ENCODE measurements at regions not wholly inside any gene's neighbourhood (a gene's known extent, or its start where the extent isn't known, plus 50 kb on each side); places are given as distances from the start of the nearest gene placed in this dataset.

DNA sequence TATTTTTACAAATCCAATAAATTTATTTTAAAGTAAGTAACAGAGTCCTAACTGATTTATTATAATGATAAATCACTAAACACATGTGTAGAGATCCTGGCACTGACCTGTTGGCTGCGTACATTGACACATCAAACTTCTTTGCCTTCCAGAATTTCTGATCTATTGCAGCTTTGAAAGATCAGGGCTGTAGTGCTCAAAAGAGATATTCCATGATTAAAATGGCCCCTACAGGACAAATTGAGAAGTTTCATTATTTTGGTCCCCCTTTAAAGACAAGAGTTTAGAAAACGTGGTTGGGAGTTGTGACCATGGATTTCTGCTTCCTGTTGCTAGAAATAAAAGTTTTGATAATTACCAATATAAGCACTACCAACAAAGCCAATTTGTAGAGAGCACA lies 87.7 kb upstream of the PDK4 start:
- TF ChIP-seq GATA1 (IDR thresholded peaks at IDR 0.05; ENCODE audit: low read depth, low read length) (no peak), POLR2A (IDR thresholded peaks at IDR 0.05; ENCODE audit: low read length) (no peak)
- peak; percentile 14 to 50 for DNase-seq

GRCh38 chr7:95682913-95683312 lies 86.6 kb upstream of the PDK4 start:
- DNase-seq, result no peak

DNA sequence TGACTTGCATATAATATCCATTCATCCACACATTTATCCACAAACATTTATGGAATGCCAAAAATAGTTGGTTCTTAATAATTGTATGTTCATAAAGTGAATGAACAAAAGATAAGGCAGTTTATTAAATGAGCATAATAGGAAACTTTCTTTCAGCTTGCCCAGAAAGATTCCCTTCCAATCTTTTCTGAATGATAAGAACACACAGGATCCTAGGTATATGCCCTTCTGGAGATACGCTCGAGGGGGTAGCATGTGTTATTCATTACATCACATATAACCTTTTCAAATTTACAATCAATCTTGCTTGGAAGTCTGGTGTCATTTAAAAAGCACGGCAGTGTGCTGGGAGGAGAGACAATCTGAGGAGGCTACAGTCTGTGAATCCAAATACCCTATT lies 80.4 kb upstream of the PDK4 start:
- no peak for DNase-seq
- TF ChIP-seq GATA1 (IDR thresholded peaks at IDR 0.05; ENCODE audit: low read depth, low read length), result no peak
- no peak for TF ChIP-seq POLR2A (IDR thresholded peaks at IDR 0.05; ENCODE audit: low read length)

More at GRCh38 chr7:95682913-95683312, 86.6 kb upstream of the PDK4 start:
- TF ChIP-seq GATA1 (IDR thresholded peaks at IDR 0.05; ENCODE audit: low read depth, low read length), result no peak
- TF ChIP-seq POLR2A (IDR thresholded peaks at IDR 0.05; ENCODE audit: low read length), result no peak

DNA sequence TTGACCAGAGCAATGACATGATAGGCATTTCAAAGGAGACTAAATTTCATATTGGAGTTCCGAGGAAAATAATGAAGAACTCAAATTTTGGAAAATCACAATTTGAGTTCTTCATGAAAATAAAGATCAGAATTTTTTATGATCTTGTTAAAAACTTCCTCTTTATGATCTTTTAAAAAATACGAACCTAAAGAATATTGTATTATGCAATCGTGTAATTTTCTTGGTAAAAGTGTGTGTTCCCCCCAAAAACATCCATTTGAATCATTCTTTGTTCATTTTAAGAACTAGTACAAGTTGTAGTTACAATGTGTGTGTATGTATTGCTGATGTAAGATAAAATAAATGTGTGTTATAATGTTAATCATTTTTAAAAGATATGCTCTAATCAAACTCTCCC lies 79.3 kb upstream of the PDK4 start:
- no peak for TF ChIP-seq POLR2A (IDR thresholded peaks at IDR 0.05; ENCODE audit: low read length)
- no peak for TF ChIP-seq GATA1 (IDR thresholded peaks at IDR 0.05; ENCODE audit: low read depth, low read length)
- no peak for DNase-seq

DNA sequence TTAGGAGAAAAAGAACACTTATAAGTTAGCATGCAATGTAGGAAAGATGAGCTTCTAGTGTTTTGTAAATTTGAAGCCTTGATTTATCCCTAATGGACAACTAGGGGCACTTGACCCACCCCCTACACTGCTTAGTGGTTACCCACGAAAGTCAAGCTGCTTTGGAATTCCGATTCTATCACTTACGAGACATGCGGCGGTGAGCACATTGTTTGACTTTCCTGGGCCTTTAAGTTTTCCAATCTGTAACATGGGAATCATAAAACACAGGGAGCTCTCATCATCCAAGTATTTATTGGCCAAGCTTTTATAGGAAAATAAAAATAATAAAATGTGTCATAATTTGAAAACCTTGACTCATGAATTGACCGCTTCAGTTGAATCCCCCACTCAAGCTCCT lies 78.7 kb upstream of the PDK4 start:
- DNase-seq, result no peak
- no peak for TF ChIP-seq POLR2A (IDR thresholded peaks at IDR 0.05; ENCODE audit: low read length)
- no peak for TF ChIP-seq GATA1 (IDR thresholded peaks at IDR 0.05; ENCODE audit: low read depth, low read length)

- no peak for TF ChIP-seq GATA1 (IDR thresholded peaks at IDR 0.05; ENCODE audit: low read depth, low read length)
- no peak for TF ChIP-seq POLR2A (IDR thresholded peaks at IDR 0.05; ENCODE audit: low read length)
- no peak for DNase-seq
Measured at GRCh38 chr7:95674101-95674500, 77.8 kb upstream of the PDK4 start.

DNA sequence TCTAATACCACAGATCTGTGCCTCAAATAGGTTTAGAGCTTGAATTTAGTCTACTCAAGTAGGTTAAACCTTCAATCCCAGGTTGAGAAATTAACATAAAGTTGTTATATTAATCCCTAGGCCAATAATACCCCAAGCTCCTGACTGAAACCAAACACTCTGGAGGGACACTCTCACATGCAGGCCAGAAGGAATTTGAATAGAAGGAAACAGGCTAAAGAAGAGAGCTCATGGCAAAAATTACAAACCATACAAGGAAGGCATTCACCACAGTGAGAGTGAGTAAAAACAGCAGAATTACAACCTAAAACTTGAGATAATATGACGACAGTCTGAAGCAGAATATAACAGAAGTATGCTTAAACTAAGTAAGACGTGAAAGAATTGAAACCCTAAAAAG lies 76.1 kb upstream of the PDK4 start:
- no peak for TF ChIP-seq POLR2A (IDR thresholded peaks at IDR 0.05; ENCODE audit: low read length)
- TF ChIP-seq GATA1 (IDR thresholded peaks at IDR 0.05; ENCODE audit: low read depth, low read length), result no peak
- no peak for DNase-seq

DNA sequence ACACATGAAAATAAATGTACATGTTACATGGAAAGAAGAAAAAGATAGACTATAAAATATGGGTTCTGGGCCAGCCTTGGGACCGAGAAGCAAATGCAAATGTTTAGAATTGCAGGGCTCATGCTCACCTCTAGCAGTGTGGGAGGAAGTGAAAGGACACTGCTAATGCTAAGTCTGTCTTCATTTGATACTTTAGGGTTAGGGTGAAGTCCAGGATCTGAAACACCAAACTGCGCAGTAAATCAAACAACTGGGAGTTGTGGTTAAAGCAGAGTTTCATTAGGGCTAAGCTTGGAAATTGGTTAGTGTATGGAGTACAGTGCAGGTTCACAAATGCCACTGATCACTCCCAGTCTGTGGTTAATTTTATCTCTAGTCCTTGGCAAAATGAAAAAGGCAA lies 73.2 kb upstream of the PDK4 start:
- TF ChIP-seq GATA1 (IDR thresholded peaks at IDR 0.05; ENCODE audit: low read depth, low read length) (no peak), POLR2A (IDR thresholded peaks at IDR 0.05; ENCODE audit: low read length) (no peak)
- DNase-seq, result no peak

DNA sequence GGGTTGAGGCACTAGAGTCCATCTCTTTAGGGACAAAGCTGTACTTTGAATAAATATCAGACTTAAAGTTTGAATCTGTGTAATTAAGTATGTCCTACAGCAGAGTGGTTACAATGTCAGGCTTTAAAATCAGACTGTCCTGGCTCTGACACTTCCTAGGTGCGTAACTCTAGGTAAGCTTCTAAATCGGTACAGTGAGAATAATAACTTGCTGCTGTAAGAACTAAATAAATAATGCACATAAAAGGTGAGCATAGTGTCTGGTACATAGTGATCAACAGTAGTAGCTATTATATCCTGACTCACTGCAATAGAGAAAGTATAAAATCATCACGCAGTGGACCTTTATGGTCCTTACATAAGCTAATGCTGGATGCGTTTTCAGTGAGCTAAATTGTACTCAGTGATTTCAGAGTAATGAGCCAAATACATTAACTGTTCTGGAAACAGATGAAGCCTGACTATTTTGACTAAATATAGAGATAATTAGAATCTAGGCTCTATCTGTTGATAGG lies 72.2 kb upstream of the PDK4 start:
- TF ChIP-seq POLR2A (IDR thresholded peaks at IDR 0.05; ENCODE audit: low read length) (no peak), GATA1 (IDR thresholded peaks at IDR 0.05; ENCODE audit: low read depth, low read length) (no peak)
- no peak for DNase-seq

- TF ChIP-seq POLR2A (IDR thresholded peaks at IDR 0.05; ENCODE audit: low read length), result no peak
- TF ChIP-seq GATA1 (IDR thresholded peaks at IDR 0.05; ENCODE audit: low read depth, low read length), result no peak
- DNase-seq, result no peak
Measured at GRCh38 chr7:95662987-95663386, 66.7 kb upstream of the PDK4 start.

GRCh38 chr7:95660023-95660434 lies 63.7 kb upstream of the PDK4 start:
- DNase-seq, result no peak
- TF ChIP-seq GATA1 (IDR thresholded peaks at IDR 0.05; ENCODE audit: low read depth, low read length), result no peak
- no peak for TF ChIP-seq POLR2A (IDR thresholded peaks at IDR 0.05; ENCODE audit: low read length)

DNA sequence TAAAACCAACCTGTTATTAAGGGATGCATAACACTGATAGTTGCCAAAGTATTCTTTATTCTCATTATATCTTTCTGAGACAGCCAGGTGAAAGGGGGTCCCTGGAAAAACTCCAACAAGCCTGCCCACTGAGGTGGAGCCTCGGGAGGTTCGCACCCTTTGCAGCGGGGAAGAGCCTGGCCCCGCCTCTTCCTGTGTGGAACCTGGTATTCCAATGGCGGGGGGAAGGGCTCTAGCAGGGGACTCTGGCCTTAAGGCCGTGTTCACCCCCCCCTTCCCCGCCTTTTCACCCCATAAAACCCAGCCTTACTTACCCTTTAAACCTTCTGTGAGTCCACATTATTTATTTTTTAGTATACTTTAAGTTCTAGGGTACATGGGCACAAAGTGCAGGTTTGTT lies 62.4 kb upstream of the PDK4 start:
- no peak for DNase-seq
- TF ChIP-seq POLR2A (IDR thresholded peaks at IDR 0.05; ENCODE audit: low read length) (no peak), GATA1 (IDR thresholded peaks at IDR 0.05; ENCODE audit: low read depth, low read length) (no peak)

DNA sequence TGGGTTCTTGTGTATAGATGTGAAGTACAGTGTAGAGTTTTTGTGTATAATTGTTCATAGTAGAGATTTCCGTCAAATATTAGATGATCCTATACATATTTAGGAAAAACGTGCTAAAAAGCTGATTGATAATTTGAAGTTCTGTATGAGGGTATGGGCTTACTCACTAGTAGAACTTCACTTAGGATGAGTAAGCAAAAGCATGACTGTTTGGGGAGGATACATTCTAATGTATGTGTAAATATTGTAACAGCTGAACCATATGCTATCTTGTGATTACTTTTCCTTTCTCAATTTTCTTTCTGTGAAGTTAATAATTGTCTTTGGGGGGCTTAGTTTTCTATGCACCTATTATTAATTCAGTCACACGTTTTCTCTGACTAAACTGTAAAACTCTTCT lies 53.2 kb upstream of the PDK4 start:
- TF ChIP-seq GATA1 (IDR thresholded peaks at IDR 0.05; ENCODE audit: low read depth, low read length), result no peak
- DNase-seq, result no peak

- TF ChIP-seq POLR2A (IDR thresholded peaks at IDR 0.05; ENCODE audit: low read length), result no peak
- no peak for TF ChIP-seq GATA1 (IDR thresholded peaks at IDR 0.05; ENCODE audit: low read depth, low read length)
- no peak for DNase-seq
Measured at GRCh38 chr7:95646350-95646749, 50.0 kb upstream of the PDK4 start.

Measured in erythroblast (primary cell).